NOMO-1 treated with DMSO at 0.1 percent for 48 hours (cell line): ENCODE measurements at regions not wholly inside any gene's neighbourhood (a gene's known extent, or its start where the extent isn't known, plus 50 kb on each side); places are given as distances from the start of the nearest gene placed in this dataset.

Experiments
- DNase-seq: peaks from one replicate; lab custom pipeline; 2025; ENCODE audit not compliant: unreplicated experiment; lab: John Stamatoyannopoulos, UW

DNA sequence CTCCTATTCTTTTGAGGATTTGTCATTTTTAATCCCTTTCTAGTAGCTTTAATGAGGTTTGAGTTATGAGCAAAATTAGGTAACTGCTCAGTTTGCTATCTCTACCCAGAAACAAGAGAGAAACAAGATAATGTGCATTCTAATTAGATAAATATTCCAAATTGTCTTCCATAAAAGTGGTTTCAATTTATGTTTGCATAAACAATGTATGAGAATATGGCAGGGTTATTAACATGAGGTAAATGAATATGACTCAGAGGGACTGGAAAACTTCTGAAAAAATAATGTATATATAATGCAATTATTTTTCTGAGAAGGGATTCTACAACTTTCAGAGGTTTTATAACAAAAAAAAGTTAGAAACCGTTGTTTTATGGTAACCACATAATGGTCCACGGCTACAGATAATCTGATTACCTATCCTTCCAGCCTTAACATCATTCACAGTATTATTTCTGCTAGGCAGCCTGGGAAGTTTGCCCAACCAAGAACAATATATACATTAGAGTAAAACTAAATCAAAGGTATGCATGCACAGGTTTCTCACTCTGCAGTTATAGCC, 101.2 kb downstream of the CRPPA start:
- DNase-seq, result no peak

DNA sequence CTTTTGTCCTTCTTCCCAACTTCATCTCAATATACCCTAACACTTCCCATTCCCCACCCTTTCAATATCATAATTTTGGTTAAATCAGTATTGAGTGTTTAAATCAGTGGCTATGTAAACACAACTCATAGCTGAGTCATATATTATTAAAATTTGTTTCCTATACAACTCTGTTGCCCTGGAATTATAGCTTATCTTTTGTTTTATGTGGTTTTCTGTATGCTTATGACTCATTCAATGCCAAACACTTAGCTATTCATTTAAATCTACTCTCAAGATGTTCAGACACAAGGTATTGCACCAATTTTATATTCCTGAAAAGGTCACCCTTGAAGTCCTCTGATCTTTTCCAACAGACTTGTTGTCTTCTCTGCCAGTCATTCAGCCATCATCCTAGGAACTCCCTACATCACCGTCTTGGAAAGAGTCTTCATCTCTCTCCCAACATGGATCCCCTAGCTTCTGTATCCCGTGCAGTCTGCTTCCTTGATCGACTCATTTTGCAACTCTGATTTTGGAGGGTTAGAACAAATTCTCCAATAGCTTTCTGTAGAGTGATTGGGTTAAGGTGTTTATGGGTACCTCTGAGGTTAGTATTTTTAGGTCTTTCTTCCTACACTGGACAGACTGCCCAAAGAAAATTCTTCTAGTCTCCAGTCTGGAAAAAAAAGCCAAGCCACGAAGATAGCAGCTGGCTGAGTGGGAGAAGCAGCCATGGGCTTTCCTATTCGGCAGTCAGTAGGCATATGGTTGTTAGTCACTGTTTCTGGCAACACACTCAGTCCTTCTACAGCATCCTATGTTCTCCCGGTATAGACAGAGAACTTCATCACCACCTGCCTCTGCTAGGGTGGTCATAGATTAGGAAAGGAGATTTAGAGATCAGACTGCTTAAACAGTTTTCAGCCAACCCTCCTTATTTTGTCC, 102.1 kb downstream of the CRPPA start:
- no peak for DNase-seq

DNA sequence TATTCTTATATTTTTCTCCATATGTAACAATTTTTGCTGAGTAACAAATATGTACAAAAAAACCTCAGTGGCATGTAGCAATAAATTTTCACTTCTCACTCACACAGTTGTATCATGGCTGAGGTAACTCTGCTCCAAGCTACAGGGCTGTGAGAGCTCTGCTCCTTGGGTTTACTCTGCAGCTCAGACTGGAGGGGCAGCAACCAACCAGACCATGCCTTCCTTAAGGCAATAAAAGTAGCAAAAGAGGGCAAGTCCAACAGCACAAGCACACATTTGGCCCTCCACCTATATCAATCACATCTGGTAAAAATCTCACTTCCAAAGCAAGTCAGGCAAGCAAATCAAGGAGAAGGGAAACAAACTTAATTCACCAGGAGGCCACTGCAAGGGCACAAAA, 102.9 kb downstream of the CRPPA start:
- DNase-seq, result no peak

DNA sequence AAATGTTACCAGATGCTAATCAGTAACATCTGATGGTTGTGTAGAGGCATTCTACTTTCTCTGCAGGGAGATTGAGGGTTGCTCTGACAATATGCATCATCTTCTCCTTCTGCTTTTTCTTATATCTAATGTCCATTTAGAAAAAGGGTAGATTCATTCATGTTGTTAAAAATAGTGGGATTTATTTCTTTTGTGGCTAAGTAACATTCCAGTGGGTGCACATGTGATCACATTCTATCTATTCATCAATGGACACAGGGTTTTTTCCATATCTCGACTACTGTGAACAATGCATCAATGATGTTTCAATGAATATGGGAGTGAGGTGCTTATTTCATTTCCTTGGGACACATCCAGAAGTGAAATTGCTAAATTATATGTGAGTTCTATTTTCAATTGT, 103.9 kb downstream of the CRPPA start:
- DNase-seq, result no peak

DNA sequence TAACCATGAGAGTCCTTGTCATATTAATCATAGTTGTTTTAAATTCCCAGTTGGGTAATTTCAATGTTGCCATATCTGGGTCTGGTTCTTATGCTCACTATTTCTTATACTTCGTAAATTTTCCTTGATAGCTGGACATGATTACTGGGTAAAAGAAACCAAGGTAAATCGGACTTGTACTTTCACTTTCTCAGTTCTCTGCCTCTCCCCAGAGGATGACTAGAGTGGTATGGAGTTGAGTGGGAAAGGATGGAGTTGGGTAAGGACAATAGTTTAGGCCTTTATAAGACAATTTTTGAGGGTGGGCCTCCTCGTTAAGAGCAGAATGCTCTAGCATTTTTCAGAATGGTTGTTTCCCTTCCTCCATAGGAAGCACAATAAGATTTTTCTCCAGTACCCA, 106.1 kb downstream of the CRPPA start:
- no peak for DNase-seq

DNA sequence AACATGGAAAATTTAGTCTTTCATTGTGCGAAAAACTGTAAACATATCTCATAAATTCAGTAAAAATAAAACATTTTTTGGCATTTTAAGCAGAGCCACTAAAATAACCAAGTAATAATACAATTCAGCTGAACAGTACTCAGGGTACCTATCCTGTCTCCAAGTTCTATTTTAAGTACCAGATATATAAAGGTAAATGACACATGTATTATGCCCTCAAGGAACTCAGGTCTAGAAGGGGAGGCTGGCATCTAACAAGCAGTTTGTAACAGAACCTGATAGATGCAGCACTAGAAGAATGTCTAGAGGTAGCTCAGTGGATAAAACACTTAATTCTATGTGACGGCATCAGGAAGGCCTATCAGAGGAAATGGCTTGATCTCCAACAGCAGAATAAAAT, 112.2 kb downstream of the CRPPA start:
- no peak for DNase-seq

DNA sequence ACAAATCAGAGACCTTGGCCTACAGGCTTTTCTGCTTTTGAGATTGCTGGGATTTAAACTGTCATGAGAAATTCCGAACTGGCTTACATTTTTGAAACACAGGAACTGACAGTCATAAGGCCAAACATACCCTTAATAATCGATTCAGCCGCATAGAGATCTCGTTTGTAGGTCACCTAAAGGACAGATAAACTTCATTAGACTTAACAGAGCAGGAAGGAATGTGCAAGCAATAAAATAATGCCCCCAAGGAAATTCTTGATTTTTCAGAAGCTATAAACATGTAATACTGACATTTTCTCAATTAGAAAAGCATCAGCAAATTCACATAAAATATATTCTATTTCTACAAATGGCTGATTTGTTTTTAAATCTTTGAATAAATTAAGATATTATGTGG, 120.0 kb downstream of the CRPPA start:
- no peak for DNase-seq

DNA sequence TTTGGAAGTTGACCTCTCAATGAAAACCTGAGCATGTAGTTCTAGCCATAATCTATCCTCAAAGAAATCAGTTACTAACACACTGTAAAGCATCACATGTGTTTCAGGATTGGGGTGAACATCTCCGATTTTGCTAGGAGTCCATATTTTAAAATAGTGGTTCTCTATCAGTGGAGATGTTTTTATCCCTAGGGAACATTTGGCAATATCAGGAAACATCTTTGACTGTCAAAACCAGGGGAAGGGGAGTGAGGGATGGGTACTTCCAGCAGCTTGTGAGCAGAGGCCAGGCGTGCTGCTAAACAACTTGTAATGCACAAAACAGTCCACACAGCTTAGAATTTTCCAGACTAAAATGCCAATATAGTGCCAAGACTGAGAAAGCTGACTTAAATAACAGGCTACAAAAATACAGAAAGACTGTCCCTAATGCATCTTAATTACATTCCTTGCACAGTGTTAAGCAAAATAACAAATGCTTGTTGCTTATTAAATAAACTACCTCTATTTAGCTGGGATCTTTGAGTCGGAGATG, 120.9 kb downstream of the CRPPA start:
- DNase-seq, result no peak

DNA sequence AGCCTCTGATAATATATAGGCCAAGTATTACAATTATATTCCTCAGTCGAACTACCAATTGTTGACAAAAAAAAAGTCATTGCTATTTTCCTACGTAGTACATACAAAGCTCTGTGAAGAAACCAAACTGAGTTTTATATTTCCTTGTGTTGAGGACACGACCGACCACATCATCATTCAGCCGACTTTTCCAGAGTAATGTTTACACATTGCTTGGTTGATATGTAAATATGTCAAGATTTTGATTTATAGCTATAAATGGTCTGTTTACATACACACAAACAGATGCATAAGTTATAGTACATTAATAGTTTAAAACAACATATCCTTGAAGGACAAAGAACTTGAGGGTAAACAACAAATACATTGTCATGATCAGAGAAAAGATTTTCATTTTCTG, 121.5 kb downstream of the CRPPA start:
- no peak for DNase-seq

DNA sequence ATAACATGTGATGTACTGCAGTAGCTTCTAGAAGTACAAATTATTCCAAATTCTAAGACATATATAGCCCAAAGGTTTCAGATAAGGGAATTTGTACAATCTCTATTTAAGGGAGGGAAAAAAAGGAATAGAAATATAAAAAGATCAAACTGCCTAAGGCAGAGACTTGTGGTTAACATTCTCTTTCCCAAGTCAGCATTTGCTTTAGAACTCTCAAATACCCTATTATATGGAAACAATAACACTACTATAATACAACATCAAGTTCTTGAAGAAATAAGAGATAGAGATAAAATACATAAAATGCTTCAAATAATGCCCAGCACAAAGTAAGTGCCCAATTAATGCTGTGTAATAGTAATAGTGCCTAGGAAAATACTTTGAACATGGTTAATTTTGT, 123.1 kb downstream of the CRPPA start:
- no peak for DNase-seq

DNA sequence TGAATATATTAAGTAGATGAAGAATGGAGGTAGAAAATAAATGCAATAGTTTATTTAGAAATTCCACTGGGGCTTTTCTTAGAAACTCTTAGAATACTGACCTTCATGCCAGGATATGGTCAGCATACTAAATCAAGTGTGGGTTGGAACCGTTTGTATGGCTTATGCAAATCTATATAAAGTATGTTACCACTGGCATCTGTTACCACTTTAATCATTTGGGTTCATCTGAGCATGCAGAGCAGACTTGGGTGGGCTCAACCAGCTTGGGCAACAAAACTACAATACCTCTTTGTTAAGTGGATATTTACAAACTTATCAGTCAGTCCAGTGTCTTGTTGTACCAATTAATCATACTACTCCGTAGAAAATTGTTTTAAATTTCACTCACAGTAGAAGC, 125.8 kb downstream of the CRPPA start:
- DNase-seq, result no peak

DNA sequence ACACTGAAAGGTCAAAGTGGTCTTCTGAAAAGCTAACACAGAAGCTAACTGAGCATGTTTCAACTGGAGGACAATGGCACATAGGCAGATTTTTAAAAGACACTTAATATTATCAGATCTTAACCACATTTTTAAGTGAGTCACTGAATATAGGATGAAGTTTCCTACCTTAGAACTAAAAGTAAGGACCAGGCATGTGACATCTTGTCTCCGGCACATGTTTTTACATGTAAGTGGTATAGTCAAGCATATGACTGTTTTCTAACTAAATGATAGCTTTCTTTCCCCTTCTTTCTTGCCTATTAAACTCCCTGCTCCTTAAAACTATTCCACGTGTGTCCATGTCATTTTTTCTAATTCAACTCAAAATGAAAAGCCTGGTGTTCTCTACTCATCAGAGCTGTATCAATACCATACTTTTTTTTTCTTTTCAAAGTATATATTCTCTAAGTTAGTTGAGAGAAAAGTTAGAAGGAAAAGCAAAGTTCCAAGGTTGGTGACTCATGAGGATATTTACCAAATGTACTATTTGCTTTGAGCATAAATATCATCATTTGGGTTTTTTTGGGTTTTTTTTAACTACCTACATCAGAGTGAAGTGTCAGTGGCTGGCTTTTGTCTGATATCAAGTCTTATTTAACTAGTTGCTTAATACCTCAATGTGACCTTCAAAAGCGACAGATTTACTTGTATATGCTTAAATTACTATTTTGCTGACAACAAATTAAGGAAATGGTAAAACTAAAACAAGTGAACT, 127.5 kb downstream of the CRPPA start:
- no peak for DNase-seq

DNA sequence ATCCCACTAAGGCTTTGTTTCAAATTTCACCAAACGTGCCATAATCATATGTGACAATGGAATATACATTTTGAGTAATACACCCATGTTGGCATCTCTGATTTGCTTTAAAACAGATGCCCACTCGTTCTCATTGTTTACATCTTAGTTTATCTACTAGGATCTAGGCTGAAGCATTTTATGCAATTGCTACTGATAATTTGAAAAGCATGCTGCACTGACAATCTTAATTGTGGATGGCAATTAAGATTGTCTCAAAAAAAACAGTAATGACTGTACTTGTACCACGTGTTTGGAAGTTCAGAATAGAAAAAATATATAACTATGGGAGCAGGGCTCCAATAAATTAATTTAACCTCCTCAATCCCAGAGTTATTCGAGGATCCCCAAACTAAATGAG, 136.8 kb downstream of the CRPPA start:
- no peak for DNase-seq

DNA sequence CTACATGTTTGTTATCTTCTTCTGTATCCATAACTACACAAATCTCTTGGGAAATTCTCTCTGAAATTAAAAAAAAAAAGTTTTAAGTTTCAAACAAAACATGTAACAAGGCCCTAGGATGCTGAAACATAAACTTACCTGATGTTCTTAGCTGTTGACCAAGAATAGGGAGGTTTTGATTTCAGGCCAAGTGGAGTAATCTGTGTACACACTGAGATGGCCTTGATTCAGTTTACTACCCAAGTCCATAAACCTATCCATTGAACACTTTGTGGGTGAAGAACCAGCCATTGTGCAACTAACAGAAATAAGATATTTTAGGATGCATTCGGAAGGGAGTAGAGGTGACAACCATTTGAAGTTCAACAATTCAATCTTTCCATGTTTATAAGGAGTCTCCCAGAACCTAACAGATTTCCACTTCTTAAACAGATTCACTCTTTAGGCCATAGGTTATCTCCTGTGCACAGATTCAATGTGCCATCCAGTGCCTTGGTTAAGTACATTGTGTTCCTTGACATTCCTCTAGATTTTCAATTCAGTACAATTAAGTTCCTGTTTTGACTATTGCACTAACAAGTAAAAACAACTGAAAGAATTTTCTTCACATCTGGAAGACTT, 143.1 kb downstream of the CRPPA start:
- no peak for DNase-seq

DNA sequence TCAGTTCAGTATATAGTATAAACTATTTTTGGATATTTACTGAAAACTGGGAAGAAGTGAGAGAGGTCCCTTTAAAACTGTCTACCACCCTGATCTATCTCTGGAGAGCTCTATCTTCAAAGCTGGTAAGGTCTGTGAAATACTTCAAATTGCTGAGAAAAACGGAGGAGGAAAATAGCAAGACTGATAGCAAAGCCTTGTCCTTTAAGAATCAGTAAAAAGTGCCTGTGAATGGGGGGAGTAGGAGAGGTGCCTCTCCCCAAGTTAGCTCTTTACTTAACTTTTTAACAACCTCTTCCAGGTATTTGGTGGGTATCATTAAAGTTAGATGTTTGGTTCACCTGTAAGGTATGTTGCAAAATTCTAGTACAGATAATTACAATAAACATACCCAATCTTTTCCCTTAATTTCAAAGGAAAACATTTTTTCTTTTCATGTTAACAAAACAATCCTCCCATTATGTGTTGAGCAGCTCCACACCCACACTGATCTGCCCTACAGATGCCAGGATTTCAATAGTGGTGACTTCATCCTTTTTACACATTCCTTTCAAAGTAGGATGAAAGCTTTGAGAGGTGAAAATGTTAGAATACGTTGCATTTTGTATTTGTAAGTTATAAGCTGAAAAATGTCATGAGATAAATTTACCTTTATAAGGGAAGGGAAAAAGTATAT, 149.2 kb downstream of the CRPPA start:
- no peak for DNase-seq

DNA sequence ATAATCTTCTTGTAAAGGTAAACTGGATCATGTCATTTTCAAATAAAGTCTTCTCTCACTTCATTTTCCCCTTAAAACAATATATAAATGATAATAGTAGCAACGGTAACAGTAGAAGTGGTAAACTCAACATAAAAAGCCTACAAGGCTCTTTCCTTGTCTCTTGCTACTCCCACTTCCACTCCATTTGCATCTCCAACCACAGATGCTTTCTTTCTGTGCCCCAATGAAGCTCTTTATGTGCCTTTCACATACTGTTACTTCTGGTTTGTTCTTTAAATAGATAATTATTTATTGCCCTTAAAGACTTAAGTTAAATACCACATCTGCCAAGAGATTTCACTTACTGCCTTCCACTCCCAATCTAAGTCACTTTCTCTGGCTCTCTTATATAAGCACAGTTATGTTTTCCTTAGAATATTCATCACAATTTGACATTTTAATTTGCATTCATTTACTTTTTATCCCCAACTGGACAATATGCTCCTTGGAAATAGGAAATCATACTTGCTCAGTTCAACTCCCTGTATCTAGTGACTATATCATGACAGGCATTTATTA, 149.9 kb downstream of the CRPPA start:
- no peak for DNase-seq

DNA sequence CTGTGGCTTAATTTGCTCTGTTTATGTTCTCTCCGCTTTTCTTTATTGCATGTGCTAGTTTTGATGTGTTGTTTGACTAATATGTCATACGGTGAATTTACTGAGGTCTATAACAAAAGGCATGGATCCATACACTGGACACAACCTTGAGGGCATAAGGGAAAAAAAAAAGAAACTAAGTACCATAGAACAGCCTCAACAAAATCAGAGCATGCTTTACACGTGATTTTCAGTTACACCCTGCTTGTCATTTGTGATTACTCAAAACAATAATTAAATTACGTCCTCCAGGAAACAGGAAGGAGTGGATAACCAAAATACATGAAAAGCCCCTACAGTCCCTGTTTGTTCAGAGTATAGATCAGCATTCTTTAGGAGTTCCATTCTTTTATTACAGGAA, 150.5 kb downstream of the CRPPA start:
- no peak for DNase-seq

DNA sequence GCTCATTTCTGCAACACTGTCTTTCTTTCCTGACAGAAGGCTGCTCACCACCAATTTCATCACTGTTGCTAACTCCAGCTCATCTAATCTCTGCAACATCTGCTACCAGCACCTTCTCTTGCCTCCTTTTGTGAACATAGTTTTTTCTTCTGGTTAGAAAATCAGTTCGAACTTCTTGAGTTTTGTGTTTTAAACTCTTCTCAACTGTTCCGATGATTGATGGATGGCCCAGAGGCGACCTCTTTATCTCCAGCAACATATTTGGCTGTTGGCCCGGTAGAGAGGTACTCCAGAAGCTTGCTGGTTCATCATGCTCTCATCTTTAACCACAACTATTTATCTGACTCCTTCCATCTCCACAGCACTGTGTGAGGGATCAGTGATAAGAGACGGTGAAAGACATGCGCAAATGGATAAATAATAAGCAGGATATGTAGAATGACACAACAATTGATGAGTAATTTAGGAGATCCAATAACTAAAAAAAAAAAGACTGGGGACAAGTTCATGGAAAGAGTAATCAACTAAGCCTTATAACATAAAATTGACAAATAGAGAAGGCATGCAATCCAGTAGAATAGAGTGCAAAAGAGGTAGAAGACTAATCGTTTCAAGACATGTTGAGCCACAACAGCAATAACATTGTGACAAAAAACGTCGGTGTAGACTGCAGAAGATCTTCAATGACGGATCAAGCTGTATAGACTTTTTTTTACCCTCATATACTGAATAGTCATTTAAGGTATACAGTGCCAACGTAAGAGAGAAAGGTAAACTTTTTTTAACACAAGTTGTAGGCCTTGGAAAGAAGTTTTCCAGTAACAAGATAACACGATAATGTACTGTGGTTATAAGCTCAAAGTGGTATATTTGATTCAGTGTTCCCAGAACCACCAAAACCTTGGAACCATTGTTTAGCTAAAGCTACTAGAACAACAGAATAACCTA, 152.2 kb downstream of the CRPPA start:
- no peak for DNase-seq
